Stimulated activated CD8-positive, alpha-beta memory T cell treated with anti-CD3 and anti-CD28 coated beads, Interleukin-12 subunit alpha, Interleukin-12 subunit beta, amount 100 ng/mL, for 24 hours (primary cell): ENCODE measurements at regions not wholly inside any gene's neighbourhood (a gene's known extent, or its start where the extent isn't known, plus 50 kb on each side); places are given as distances from the start of the nearest gene placed in this dataset.
"Not testable (repeated sequence)": the region's sequence is repeated elsewhere in the genome, so short reads cannot be mapped to it uniquely, and the experiment has no call there.

Source experiments
- DNase-seq: peaks from one replicate; pipeline ENCODE4 v3.0.0-alpha.2; 2020; ENCODE audit errors: extremely low read depth

GRCh38 chr2:146979746-146980145, 865.1 kb upstream of the ACVR2A start:
- no peak for DNase-seq

GRCh38 chr2:146978577-146979555, 866.0 kb upstream of the ACVR2A start:
- no peak for DNase-seq

- not testable (repeated sequence) for DNase-seq
Measured at GRCh38 chr2:146970981-146971380, 873.8 kb upstream of the ACVR2A start.

- DNase-seq: not testable (repeated sequence)
Measured at GRCh38 chr2:146969703-146970102, 875.1 kb upstream of the ACVR2A start.

- no peak for DNase-seq
Measured at GRCh38 chr2:146964494-146964893, 880.3 kb upstream of the ACVR2A start.

- no peak for DNase-seq
Measured at GRCh38 chr2:146954544-146954943, 890.3 kb upstream of the ACVR2A start.

- no peak for DNase-seq
Measured at GRCh38 chr2:146952696-146953095, 892.1 kb upstream of the ACVR2A start.

- DNase-seq: no peak
Measured at GRCh38 chr2:146950911-146951310, 893.9 kb upstream of the ACVR2A start.

GRCh38 chr2:146950361-146950760, 894.5 kb upstream of the ACVR2A start:
- DNase-seq: no peak

- no peak for DNase-seq
Measured at GRCh38 chr2:146949400-146949799, 895.4 kb upstream of the ACVR2A start.

- DNase-seq: no peak
Measured at GRCh38 chr2:146944601-146945000, 900.2 kb upstream of the ACVR2A start.

- DNase-seq: no peak
Measured at GRCh38 chr2:146939991-146940685, 904.7 kb upstream of the ACVR2A start.

GRCh38 chr2:146934921-146935320, 909.9 kb upstream of the ACVR2A start:
- no peak for DNase-seq

- no peak for DNase-seq
Measured at GRCh38 chr2:146931109-146931508, 913.7 kb upstream of the ACVR2A start.

- no peak for DNase-seq
Measured at GRCh38 chr2:146927080-146927711, 917.6 kb upstream of the ACVR2A start.

GRCh38 chr2:146918280-146918679, 926.5 kb upstream of the ACVR2A start:
- no peak for DNase-seq

- DNase-seq: no peak
Measured at GRCh38 chr2:146917431-146918042, 927.3 kb upstream of the ACVR2A start.

- no peak for DNase-seq
Measured at GRCh38 chr2:146916914-146917313, 927.9 kb upstream of the ACVR2A start.

- no peak for DNase-seq
Measured at GRCh38 chr2:146913476-146913875, 931.4 kb upstream of the ACVR2A start.

- DNase-seq: no peak
Measured at GRCh38 chr2:146912536-146912935, 932.3 kb upstream of the ACVR2A start.

- no peak for DNase-seq
Measured at GRCh38 chr2:146908776-146909175, 936.1 kb upstream of the ACVR2A start.

- DNase-seq: no peak
Measured at GRCh38 chr2:146898083-146898482, 946.7 kb upstream of the ACVR2A start.
